NCI-H526 (cell line): ENCODE measurements at regions not wholly inside any gene's neighbourhood (a gene's known extent, or its start where the extent isn't known, plus 50 kb on each side); places are given as distances from the start of the nearest gene placed in this dataset.

Experiments used
- DNase-seq, 2 experiments: peaks; one replicate each; lab custom pipeline; 2025; lab: John Stamatoyannopoulos, UW

- DNase-seq = no peak
Measured at GRCh38 chr6:170031684-170032121, 259.2 kb downstream of the DLL1 start.

- DNase-seq = no peak
Measured at GRCh38 chr6:170030821-170031471, 259.9 kb downstream of the DLL1 start.

GRCh38 chr6:170030284-170030815 lies 260.5 kb downstream of the DLL1 start:
- no peak for DNase-seq

- no peak for DNase-seq
Measured at GRCh38 chr6:170029416-170030283, 261.2 kb downstream of the DLL1 start.

- DNase-seq = no peak
Measured at GRCh38 chr6:170028629-170029345, 262.1 kb downstream of the DLL1 start.

GRCh38 chr6:170027647-170028043 lies 263.2 kb downstream of the DLL1 start:
- DNase-seq = no peak

GRCh38 chr6:170026751-170027646 lies 263.9 kb downstream of the DLL1 start:
- peak in 1 of 2 experiments; percentile 44 for DNase-seq

- peak; percentile 27 to 71 for DNase-seq
Measured at GRCh38 chr6:170025935-170026750, 264.7 kb downstream of the DLL1 start.

GRCh38 chr6:170025341-170025911 lies 265.5 kb downstream of the DLL1 start:
- DNase-seq = no peak

GRCh38 chr6:170024940-170025339 lies 265.9 kb downstream of the DLL1 start:
- DNase-seq = no peak

GRCh38 chr6:170023620-170024521 lies 267.0 kb downstream of the DLL1 start:
- DNase-seq = no peak

- DNase-seq = no peak
Measured at GRCh38 chr6:170022827-170023619, 267.9 kb downstream of the DLL1 start.

GRCh38 chr6:170022291-170022722 lies 268.6 kb downstream of the DLL1 start:
- no peak for DNase-seq

- DNase-seq = no peak
Measured at GRCh38 chr6:170021579-170021978, 269.3 kb downstream of the DLL1 start.

- no peak for DNase-seq
Measured at GRCh38 chr6:170019818-170020583, 268.6 kb downstream of the ERMARD start.

GRCh38 chr6:170018936-170019817 lies 267.8 kb downstream of the ERMARD start:
- DNase-seq = no peak
